NCI-H1694 (cell line): ENCODE measurements at regions not wholly inside any gene's neighbourhood (a gene's known extent, or its start where the extent isn't known, plus 50 kb on each side); places are given as distances from the start of the nearest gene placed in this dataset.

Source experiments
- DNase-seq: peaks from one replicate; lab custom pipeline; 2025; lab: John Stamatoyannopoulos, UW

DNA sequence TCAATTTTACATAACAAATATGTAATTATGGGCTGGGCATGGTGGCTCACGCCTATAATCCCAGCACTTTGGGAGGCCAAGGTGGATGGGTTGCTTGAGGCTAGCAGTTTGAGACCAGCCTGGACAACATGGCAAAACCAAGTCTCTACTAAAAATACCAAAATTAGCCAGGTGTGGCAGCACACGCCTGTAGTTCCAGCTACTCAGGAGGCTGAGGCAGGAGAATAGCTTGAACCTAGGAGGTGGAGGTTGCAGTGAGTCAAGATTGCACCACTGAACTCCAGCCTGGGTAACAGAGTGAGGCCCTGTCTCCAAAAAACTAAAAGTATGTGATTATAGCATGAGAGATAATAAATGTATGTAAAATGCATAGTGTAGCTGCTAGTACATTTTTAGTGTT, 229.0 kb downstream of the PPARGC1A start:
- DNase-seq = no peak

DNA sequence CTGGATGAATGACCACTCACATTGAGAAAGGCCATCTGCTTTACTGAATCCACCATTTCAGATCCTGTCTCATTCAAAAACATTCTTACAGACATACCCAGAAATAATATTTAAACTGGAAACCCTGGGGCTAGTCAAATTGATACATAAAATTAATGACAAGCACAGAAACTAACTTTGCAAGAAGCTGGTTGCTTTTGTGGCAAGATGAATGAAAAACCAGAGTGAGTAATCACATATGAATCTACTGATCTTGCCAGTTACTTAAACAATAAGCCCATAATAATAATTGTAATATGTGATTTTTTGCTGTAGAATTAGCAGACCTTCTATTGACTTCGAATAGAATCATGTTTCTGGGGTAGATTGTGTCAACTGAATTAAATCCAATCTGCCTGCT, 235.1 kb downstream of the PPARGC1A start:
- no peak for DNase-seq

DNA sequence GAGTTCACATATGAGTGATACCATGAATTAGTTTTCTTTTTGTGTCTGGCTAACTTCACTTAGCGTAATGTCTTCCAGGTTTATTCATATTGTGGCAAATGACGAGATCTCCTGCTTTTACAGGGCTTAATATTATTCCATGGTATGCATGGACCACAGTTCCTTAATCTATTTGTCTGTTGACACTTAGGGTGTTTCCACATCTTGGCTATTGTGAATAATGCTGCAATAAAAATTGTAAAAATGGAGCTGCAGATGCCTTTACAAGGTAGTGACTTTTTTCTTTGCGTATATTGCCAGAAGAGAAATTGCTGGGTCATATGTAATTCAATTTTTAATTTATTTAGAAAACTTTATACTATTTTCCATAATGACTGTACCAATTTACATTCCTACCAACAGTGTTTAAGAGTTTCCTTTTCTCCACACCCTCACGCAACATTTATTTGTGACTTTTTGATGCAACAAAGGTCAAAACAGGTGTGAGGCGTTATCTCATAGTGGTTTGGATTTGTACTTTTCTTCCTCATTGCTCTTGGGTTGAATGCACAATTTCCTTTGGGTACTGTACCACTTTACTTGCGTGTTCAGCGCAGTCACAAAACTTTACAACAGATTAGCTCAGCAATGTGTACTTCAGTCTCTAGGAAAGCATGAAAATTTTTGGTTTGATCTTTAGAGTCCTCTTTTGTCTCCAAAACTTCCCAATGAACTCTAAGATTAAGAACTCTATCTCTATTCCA, 240.8 kb downstream of the PPARGC1A start:
- DNase-seq = no peak

DNA sequence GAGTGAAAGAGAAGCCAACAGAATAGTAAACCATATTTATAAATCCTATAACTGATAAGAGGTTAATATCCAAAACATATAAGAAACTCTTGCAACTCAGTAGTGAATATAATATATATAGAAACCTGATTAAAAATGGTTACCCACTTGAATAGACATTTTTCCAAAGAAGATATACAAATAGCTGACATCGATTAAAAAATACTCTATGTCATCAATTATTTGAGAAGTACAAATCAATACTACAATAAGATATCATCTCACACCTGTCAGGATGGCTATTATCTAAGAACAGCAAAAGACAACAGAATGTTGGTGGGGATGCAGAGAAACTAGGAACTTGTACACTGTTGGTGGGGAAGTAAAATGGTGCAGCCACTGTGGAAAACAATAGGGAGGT, 254.4 kb downstream of the PPARGC1A start:
- no peak for DNase-seq

DNA sequence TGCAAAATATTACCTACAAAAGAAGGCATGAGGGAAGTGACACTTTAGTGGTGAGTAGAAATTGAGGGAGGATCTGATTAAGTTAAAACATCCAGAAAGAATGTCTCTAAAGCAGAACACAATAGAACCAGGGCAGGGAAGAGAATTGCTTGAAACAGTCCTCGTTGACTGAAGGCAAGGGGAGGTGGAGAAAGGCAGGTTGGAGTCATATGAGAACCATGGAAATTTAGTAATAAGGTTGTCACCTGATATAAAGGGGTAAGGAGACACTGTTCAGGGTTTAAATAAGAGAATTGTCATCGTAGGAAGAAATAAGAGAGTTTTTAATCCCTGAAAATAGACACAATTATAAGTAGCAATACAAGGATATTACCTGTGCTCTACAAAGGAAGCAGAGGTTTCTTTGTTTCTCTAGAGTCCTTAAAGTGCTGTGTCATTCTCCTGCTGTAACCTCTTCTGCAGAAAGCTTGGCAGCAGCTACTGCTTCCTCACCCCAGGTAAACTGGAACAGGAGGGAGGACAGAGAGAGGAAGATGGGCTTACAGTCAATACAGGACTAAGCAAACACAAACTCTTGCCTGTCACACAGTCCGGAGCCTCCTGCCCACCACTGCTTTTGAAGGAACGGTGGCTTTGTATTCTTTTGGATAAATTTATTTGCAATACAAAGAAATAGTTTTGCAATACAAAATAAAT, 258.4 kb downstream of the PPARGC1A start:
- DNase-seq = no peak

DNA sequence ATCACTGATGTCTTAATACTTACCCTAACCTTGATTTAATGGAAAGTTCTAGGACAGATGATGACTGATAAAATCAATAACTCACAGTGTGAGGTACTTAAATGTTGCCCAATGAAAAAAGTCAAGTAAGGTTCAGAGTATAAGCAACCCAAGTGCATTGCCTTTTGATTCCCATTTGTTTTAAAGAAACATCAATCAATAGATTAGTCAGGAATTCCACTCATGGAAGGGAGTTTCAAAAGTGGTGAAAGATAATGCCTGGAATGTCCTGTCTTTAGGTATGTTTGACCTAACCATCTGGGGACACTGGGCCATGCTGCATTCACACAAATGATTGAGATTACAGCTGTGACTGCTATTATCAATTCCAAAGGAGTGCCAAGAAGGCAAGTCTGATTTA, 259.7 kb downstream of the PPARGC1A start:
- DNase-seq = no peak

DNA sequence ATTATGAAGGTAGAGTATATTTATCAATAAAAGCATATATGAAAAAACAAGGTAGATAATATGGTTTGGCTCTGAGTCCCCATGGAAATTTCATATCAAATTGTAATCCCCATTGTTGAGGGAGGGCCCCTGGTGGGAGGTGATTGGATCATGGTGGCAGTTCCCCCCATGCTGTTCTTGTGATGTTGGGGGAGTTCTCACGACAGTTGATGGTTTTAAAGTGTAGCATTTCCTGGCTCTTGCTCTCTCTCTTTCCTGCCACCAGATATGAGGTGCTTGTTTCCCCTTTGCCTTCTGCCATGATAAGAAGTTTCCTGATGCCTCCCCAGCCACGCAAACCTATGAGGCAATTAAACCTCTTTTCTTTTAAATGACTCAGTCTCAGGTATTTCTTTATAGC, 260.4 kb downstream of the PPARGC1A start:
- no peak for DNase-seq

DNA sequence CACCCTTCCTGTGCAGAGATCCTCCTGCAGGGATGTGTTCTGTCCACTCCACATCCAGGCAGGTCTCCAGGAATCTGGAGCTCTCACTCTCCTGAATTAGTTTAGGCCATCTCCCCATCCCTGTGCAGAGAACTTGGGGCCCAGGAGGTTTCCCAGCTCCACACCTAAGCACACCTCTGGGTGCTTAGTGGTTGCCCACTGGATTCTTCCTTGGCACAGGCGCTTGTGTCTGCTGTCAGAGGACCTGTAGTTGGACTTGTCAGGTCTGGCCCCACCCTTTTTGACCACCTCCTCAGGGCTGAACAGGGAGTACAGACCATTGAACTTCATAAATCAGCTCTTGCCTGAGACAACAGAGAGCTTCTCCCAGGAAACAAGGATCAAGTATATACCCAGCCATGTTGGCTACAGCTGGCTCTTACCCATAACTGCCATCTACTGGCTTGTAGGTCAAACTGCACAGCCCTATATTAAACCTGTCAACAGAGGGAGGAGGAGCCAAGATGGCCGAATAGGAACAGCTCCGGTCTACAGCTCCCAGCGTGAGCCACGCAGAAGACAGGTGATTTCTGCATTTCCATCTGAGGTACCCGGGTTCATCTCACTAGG, 275.5 kb downstream of the PPARGC1A start:
- DNase-seq = no peak

DNA sequence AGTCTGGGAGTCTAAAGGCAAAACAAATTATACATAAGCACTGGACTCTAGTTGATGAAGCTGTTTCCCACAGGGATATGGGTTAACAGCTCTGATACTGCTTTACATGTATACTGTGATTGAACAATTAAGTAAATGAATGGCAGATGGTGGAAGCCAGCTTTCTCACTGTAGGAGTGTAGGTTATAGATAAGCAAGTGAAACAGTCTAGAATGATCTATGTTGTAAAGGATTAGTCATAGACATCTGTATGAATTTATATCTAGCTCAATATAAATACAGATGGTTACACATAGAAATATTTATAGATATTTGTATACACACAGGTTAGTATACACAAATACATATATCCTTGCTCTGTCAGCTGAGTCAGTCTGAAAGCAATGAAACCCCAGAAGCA, 276.1 kb downstream of the PPARGC1A start:
- no peak for DNase-seq

DNA sequence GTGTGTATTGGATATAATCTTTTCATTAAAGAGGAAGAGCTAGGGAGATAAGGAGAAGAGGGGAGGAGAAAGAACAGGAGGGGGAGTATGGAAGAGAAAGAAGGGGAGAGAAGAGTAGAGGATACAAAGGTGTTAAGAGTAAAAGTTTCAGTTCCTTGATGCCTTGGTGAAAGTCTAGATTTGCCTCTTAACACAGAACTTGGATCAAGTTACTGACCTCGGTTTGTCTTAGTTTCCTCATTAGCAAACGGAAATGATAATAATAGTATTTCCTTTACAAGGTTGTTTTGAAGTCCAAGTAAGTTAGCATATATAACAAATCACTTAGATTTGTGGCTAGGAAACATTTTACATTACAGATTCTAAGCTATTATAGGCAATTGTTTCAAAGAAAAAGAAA, 287.1 kb downstream of the PPARGC1A start:
- no peak for DNase-seq

DNA sequence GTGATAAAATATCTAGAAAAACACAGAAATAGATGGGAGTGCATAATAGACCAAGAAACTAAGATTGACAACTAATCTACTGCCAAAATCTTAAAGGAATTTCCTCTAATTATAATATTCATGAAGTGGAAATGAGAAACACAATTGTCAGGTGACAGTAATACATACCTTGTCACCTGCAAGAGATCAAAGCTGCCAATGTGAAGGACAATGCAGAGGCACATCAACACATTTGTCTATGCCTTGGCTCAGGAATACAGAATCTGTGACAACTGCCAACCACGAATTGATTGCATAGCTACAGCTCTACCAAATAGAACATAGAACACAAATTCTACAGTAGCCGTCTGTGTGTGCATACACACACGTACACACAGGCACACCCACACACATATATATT, 295.7 kb downstream of the PPARGC1A start:
- no peak for DNase-seq

DNA sequence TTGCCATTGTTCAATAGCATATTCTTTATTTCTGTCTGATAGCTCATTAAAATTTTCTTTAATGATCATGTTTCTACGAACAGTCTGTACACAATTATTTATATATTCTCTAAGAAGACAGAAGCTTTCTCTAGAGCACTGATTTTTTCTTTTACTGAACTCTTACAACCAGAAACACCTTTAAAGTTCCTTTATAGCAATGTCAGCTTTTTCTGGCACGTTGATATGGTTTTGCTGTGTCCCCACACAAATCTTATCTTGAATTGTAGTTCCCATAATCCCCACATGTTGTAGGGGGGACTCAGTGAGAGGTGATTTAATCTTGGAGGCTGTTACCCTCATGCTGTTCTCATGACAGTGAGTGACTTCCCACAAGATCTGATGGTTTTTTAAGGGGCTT, 299.4 kb downstream of the PPARGC1A start:
- no peak for DNase-seq

DNA sequence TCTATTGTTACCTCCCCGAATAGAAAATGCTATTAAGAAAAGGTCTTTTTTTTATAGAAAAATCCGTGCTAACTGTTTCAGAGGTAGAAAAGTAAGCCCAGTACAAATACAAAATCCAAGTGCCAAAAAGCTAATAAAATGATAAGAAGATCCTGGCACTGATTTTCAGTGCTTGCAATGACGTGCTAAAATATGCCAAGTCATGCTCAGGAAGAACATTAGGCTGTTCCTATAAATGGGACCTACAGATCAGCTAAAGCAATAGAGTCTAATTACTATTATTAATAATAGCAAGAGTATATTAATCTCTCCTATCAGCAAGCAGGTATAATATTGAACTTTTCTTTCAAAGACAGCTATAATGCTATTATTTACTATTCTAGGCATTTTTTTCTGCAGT, 305.8 kb downstream of the PPARGC1A start:
- no peak for DNase-seq

DNA sequence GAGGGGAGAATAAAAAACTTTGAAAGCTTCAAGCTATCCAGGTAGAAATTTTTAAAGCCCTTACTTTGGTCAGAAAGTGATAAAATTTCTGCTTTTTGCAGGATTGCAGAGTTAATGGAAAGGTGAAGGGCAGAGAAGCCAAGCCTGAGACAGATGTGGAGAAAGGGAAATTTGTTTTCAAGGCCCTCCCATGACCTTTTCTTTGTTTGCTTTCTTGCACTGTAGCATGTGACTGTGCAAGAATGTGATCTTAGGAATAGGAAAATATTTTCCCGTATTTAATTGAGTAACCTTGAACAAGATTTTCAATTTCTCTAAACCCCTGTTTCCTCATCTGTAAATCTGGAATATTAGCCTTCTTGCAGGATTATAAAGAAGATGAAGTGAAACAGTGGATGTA, 307.2 kb downstream of the PPARGC1A start:
- DNase-seq = no peak

DNA sequence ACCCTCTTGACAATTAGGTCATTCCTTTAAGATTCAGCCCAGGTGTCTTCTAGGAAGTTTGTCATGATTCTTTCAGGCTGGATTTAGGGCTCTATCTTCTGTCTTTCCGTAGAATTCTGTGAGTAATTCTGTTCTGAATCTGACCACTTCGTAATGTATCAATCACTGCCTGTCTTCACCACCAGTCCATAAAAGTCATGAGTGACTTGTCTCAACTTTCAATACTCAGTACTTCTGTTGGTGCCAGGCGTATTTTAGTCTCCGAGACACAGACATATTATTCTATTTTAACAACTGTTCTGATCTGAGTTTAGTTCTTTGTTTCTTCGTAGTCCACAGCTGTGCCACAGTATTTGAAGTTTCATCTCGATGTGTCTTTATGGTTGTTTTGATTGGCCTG, 310.7 kb downstream of the PPARGC1A start:
- no peak for DNase-seq

DNA sequence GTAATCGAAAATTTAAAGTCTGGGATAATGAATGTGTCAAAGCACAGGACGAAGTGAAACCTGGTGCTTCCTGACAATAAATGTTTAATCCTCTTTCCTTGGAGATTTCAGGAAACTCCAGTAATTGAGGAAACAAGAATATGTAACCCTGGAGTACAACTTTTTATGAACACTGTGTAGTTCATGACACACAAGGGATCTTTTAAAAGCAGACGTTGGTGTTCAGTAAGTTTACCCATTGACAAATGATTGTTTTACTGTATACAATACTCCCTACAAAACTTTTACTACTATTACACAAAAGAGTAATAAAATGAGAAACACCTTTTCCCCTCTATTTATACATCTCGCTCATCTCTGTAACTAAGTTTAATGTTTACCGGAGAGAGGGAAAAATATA, 312.4 kb downstream of the PPARGC1A start:
- no peak for DNase-seq

DNA sequence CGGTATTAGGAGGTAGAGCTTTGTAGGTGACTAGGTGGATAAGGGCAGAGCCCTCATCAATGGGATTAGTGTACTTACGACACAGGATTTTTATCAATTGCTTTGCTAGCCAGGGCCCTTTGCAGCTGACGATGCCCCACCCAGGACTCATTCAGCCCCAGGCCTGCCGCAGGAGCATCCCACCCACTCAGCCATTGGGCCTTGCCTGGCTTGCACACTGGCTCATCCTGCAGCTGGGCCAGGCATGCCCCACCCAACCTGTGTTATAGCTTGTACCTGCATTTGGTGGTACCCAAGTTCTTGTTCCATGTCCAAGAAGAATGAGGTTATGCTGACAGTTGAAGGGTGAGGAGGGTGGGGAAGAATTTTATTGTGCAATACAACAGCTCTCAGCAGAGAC, 317.5 kb downstream of the PPARGC1A start:
- DNase-seq = no peak

DNA sequence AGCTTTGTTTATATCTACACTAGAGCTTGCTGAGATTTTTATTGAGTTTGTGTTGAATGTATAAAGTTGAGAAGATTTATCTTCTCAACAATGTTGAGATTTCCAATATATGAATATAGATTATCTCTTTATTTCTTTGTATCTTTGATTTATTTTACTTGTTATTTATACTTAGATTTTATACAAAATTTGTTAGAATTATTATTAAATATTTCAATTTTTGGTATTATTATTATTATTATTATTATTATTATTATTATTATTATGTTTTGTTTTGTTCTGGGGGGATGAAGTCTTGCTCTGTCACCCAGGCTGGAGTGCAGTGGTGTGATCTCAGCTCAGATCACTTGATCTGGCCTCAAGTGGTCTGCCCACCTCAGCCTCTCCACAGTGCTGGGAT, 322.5 kb downstream of the PPARGC1A start:
- DNase-seq = no peak

DNA sequence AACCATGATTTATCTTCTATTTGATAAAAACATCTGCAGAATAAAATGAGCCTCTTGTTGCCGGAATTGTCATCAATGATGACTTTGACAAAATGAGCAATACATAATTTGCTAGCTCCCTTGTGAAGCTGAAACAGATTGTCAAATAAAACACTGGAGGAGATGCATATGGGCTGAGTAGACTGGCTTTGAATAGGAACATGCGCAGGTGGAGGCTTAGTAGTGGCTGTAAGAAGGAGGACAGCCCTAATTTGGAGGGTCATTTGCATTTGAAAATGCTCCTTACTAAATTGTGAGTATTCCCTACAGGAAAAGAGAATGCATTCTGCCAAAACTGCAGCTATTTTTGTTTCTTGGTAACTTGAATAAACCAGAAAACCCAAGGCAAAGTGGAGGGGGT, 329.1 kb downstream of the PPARGC1A start:
- DNase-seq = no peak

DNA sequence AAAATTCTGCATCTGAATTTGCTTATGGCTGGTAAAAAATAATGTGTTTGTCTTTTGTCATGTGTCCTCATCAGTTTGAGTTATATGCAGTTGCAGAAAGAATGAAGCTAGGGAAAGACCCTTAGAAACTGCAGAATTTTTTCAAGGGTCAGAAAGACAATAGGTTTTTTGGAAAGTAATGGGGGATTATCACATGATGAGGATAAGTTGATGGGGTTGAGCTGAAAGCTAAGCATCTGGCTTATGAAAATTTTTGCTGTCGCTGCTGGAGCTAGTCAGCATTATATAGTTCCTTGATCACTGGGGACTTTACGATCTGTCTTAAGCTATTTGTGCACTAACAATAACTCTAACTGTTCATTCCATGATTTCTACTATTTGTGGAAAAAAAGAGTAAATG, 331.7 kb downstream of the PPARGC1A start:
- DNase-seq = no peak

DNA sequence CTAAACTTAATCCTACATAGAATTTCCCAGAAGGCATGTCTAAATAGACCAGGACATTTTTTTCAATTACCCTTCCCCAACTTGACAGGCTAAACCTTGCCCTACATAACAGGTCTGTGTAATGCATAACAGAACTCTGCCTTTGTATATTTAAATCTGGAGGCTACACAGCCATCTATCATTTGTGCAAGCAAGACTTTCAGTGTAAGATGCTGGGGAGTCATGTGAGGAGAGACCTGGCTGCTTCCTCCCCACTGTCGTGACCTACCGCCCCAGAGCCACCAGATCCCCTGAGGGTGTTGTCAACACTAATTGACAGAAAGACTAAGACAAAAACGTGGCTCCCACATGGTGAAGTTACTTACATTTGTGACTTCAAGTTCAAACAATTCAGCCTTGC, 342.2 kb downstream of the PPARGC1A start:
- no peak for DNase-seq

DNA sequence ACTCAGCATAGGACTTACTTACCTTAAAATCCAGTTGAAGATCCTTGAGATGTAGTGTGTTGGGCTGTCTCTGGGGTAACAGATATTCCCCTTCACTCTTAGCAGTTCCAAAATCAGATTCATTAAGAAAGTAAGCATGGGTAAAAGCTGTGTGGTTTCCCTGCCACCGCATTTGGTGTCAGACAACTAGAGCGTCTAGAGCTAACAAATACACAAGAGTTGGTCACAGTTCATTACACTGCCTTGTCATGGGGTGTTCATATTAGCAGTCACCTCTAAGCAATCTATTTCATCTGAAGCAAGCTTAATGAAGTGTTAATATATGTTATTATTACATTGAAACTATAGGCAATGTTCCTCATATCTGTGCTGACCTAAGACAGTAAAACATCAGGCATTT, 342.8 kb downstream of the PPARGC1A start:
- no peak for DNase-seq

DNA sequence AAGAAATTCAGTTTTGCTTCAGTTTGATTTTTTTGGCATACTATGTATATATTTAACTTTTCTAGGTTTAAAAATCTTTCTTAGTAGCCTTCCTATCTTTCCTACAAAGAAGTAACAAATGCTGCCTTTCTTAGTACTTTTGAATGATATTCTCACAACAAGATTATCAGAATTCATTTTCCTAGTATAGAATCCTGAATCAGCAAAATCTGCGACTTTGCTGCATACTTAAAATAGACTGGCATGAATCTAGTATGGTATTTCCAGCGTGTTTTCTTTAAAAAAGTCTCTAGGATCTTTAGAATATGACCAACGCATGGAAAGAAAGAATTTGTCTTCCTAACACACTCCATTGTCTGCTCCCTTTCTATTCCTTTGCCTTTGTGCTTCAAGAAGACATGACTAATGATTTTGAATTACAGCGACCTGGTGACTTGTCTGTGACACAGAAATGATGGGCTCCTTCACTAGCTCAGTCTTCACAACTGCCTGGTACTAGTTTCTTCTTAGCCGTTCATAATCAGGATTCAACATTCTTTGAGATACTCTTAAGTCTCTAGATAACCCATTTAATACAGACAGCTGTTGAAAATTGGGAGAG, 349.8 kb downstream of the PPARGC1A start:
- no peak for DNase-seq
